H9 (cell line): ENCODE measurements at regions not wholly inside any gene's neighbourhood (a gene's known extent, or its start where the extent isn't known, plus 50 kb on each side); places are given as distances from the start of the nearest gene placed in this dataset.

Experiments
- DNase-seq: peaks from one replicate; pipeline ENCODE4 v3.0.0-alpha.2; 2017
- H2AFZ ChIP-seq: one replicate; pipeline ENCODE4 v1.6.1; 2013; ENCODE audit warnings: mild to moderate bottlenecking, low read length, control low read depth, moderate library complexity
- H2AK5ac ChIP-seq: 2 replicates; pipeline ENCODE4 v1.6.1; 2013; ENCODE audit warnings: low read length, control low read depth, mixed read lengths; ENCODE audit not compliant: insufficient read length
- H2BK120ac ChIP-seq: one replicate; pipeline ENCODE4 v1.6.1; 2013; ENCODE audit warnings: low read depth, mild to moderate bottlenecking, low read length, control low read depth, inconsistent platforms; ENCODE audit not compliant: poor library complexity, severe bottlenecking
- H2BK12ac ChIP-seq: 2 replicates; pipeline ENCODE4 v1.6.1; 2013; ENCODE audit warnings: low read length, control low read depth, mixed read lengths, low read depth; ENCODE audit not compliant: insufficient read length
- H2BK15ac ChIP-seq: 2 replicates; pipeline ENCODE4 v1.6.1; 2013; ENCODE audit warnings: low read depth, low read length, control low read depth
- H2BK20ac ChIP-seq: one replicate; pipeline ENCODE4 v1.6.1; 2013; ENCODE audit warnings: low read depth, mild to moderate bottlenecking, low read length, control low read depth, inconsistent platforms; ENCODE audit not compliant: poor library complexity, severe bottlenecking
- H2BK5ac ChIP-seq: 2 replicates; pipeline ENCODE4 v1.6.1; 2013; ENCODE audit warnings: low read length, control low read depth, mixed read lengths; ENCODE audit not compliant: insufficient read length
- H3K14ac ChIP-seq: 2 replicates; pipeline ENCODE4 v1.6.1; 2013; ENCODE audit warnings: low read length, control low read depth; ENCODE audit not compliant: insufficient read depth
- H3K18ac ChIP-seq: 2 replicates; pipeline ENCODE4 v1.6.1; 2013; ENCODE audit warnings: low read depth, mild to moderate bottlenecking, mixed read lengths, low read length, control low read depth; ENCODE audit not compliant: insufficient read length
- H3K23ac ChIP-seq: 2 replicates; pipeline ENCODE4 v1.6.1; 2013; ENCODE audit warnings: low read length, control low read depth, mixed read lengths, low read depth; ENCODE audit not compliant: insufficient read length
- H3K23me2 ChIP-seq: 2 replicates; pipeline ENCODE4 v1.6.1; 2013; ENCODE audit warnings: low read depth, mild to moderate bottlenecking, mixed read lengths, low read length, control low read depth; ENCODE audit not compliant: insufficient read length, poor library complexity, severe bottlenecking
- H3K27ac ChIP-seq: 2 replicates; pipeline ENCODE4 v1.5.1; 2013; ENCODE audit warnings: low read length, control low read depth, mixed read lengths, low read depth; ENCODE audit not compliant: insufficient read length
- H3K27me3 ChIP-seq: 2 replicates; pipeline ENCODE4 v1.6.1; 2013; ENCODE audit warnings: low read length, control low read depth, inconsistent platforms; ENCODE audit not compliant: insufficient read depth
- H3K4ac ChIP-seq: 2 replicates; pipeline ENCODE4 v1.6.1; 2013; ENCODE audit warnings: low read depth, mild to moderate bottlenecking, control low read depth, inconsistent platforms, low read length, moderate library complexity
- H3K4me1 ChIP-seq: 2 replicates; pipeline ENCODE4 v1.6.1; 2013; ENCODE audit warnings: low read length, control low read depth, inconsistent platforms; ENCODE audit not compliant: insufficient read depth
- H3K4me2 ChIP-seq: 2 replicates; pipeline ENCODE4 v1.6.1; 2013; ENCODE audit warnings: low read length, control low read depth, mixed read lengths; ENCODE audit not compliant: insufficient read length, insufficient read depth
- H3K56ac ChIP-seq: 2 replicates; pipeline ENCODE4 v1.6.1; 2013; ENCODE audit warnings: low read depth, mild to moderate bottlenecking, mixed read lengths, low read length, control low read depth; ENCODE audit not compliant: insufficient read length
- H3K79me1 ChIP-seq: 2 replicates; pipeline ENCODE4 v1.6.1; 2013; ENCODE audit warnings: low read depth, mild to moderate bottlenecking, moderate library complexity, low read length, control low read depth, inconsistent platforms; ENCODE audit not compliant: insufficient read depth, poor library complexity, severe bottlenecking
- H3K79me2 ChIP-seq: 2 replicates; pipeline ENCODE4 v1.6.1; 2013; ENCODE audit warnings: low read length, control low read depth, inconsistent platforms; ENCODE audit not compliant: insufficient read depth
- H3K9ac ChIP-seq: 2 replicates; pipeline ENCODE4 v1.6.1; 2013; ENCODE audit warnings: low read length, control low read depth, mixed read lengths; ENCODE audit not compliant: insufficient read length; ENCODE audit errors: extremely low read depth
- H3K9me3 ChIP-seq: one replicate; pipeline ENCODE4 v1.6.1; 2013; ENCODE audit warnings: low read depth, low read length, inconsistent platforms; ENCODE audit not compliant: control insufficient read depth
- H3T11ph ChIP-seq: one replicate; pipeline ENCODE4 v1.6.1; 2013; ENCODE audit warnings: mild to moderate bottlenecking, low read length, control low read depth, inconsistent platforms
- H4K20me1 ChIP-seq: one replicate; pipeline ENCODE4 v1.6.1; 2013; ENCODE audit not compliant: control insufficient read depth, insufficient read length, insufficient read depth
- H4K5ac ChIP-seq: 2 replicates; pipeline ENCODE4 v1.6.1; 2013; ENCODE audit warnings: low read depth, mild to moderate bottlenecking, mixed read lengths, low read length, control low read depth; ENCODE audit not compliant: insufficient read length
- H4K8ac ChIP-seq: replicated peaks from 2 replicates; pipeline ENCODE4 v1.6.1; 2013; ENCODE audit warnings: low read length, control low read depth, mixed read lengths, low read depth; ENCODE audit not compliant: insufficient read length
- H4K91ac ChIP-seq: 2 replicates; pipeline ENCODE4 v1.6.1; 2013; ENCODE audit warnings: low read depth, mild to moderate bottlenecking, moderate library complexity, mixed read lengths, low read length, control low read depth; ENCODE audit not compliant: insufficient read length
- H3K27ac Mint-ChIP-seq, 3 experiments: 2 replicates in 2 of 3; 3 replicates in 1 of 3; pipeline ENCODE4 v1.8.0; 2020 to 2021; ENCODE audit warnings: mixed read lengths in 3 of 3, mild to moderate bottlenecking in 1 of 3, moderate library complexity in 1 of 3
- H3K27me3 Mint-ChIP-seq: 2 replicates; pipeline ENCODE4 v1.8.0; 2021; ENCODE audit warnings: low read depth, mild to moderate bottlenecking, moderate library complexity, mixed read lengths
- H3K36me3 Mint-ChIP-seq, 3 experiments: 2 replicates in 2 of 3; 3 replicates in 1 of 3; pipeline ENCODE4 v1.8.0; 2020 to 2021; ENCODE audit warnings: low read depth in 3 of 3, mixed read lengths in 3 of 3; ENCODE audit not compliant: insufficient read depth in 1 of 3
- H3K4me1 Mint-ChIP-seq, 2 experiments: 2 replicates each; pipeline ENCODE4 v1.8.0; 2020; ENCODE audit warnings: mixed read lengths in 2 of 2
- H3K4me3 Mint-ChIP-seq, 2 experiments: 2 replicates in 1 of 2; 3 replicates in 1 of 2; pipeline ENCODE4 v1.8.0; 2020 to 2021; ENCODE audit warnings: mild to moderate bottlenecking in 2 of 2, mixed read lengths in 2 of 2, moderate library complexity in 1 of 2
- H3K9me3 Mint-ChIP-seq, 2 experiments: 2 replicates in 1 of 2; 3 replicates in 1 of 2; pipeline ENCODE4 v1.8.0; 2020; ENCODE audit warnings: mild to moderate bottlenecking in 2 of 2, mixed read lengths in 2 of 2, moderate library complexity in 1 of 2
- WGBS: extraction: QIAGEN DNeasy Blood & Tissue Kit; methylation state at CpG from one replicate; pipeline ENCODE4 v1.1.7; 2013; ENCODE audit warnings: missing lambda C conversion rate, low lambda C conversion rate, mixed read lengths; ENCODE audit not compliant: insufficient read length; ENCODE audit errors: extremely low coverage; 5-methylcytosine and 5-hydroxymethylcytosine counted together
- TF ChIP-seq, protein P1 (sequence below): fragments of 200-600 bp; sonication (generic); conservative IDR thresholded peaks from 3 replicates; pipeline ENCODE4 v1.8.0; 2021; ENCODE audit warnings: antibody characterized with exemption, mild to moderate bottlenecking

DNA sequence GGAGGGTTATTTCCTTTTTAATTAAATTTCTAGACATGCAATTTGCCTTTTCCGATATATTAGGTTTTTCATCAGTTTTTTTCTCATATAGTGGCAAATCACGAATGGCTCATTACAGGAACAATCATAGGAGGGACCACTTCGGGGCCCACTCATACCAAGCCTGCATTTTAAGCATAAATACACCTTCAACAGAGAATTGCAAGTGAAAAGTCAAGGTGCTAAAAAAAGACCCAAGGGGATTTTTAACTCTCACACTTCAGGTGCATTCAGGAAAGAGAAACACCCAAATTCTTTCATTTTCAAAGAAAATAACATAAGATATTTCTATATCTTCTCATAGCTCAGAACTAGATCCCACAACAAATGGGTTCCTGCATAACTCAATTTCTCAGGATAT is 979.6 kb upstream of the NR2F2 start:
- H2BK15ac ChIP-seq: no peak overlapping the region
- Mint-ChIP-seq H3K4me3 (no peak overlapping the region), H3K36me3 (no peaks in the 10 kb centered on the region), H3K9me3 (no peaks in the 10 kb centered on the region), H3K27ac (no peak overlapping the region), H3K27me3 (no peaks in the 10 kb centered on the region), H3K4me1 (peaks cover 0 to 9% of the 10 kb centered on the region in 2 experiments; a peak in 2 of 4 replicates)
- H3K14ac ChIP-seq: no peak overlapping the region
- no peak overlapping the region for H3K23ac ChIP-seq
- H4K5ac ChIP-seq: no peak overlapping the region
- H2AFZ ChIP-seq: no peak overlapping the region
- no peak overlapping the region for H3K4ac ChIP-seq
- H2BK5ac ChIP-seq: no peak overlapping the region
- no peaks in the 10 kb centered on the region for H3K9me3 ChIP-seq
- H4K91ac ChIP-seq: no peak overlapping the region
- no peak overlapping the region for H3K18ac ChIP-seq
- no peaks in the 10 kb centered on the region; the same call in 1 of the 2 replicates for H3K4me1 ChIP-seq
- H3K23me2 ChIP-seq: no peaks in the 10 kb centered on the region
- DNase-seq: no peak
- no CpG with 5 or more reads among the region's 3 CpGs for WGBS
- H3T11ph ChIP-seq: no peak overlapping the region
- H4K20me1 ChIP-seq: no peaks in the 10 kb centered on the region
- TF ChIP-seq, protein P1, sequence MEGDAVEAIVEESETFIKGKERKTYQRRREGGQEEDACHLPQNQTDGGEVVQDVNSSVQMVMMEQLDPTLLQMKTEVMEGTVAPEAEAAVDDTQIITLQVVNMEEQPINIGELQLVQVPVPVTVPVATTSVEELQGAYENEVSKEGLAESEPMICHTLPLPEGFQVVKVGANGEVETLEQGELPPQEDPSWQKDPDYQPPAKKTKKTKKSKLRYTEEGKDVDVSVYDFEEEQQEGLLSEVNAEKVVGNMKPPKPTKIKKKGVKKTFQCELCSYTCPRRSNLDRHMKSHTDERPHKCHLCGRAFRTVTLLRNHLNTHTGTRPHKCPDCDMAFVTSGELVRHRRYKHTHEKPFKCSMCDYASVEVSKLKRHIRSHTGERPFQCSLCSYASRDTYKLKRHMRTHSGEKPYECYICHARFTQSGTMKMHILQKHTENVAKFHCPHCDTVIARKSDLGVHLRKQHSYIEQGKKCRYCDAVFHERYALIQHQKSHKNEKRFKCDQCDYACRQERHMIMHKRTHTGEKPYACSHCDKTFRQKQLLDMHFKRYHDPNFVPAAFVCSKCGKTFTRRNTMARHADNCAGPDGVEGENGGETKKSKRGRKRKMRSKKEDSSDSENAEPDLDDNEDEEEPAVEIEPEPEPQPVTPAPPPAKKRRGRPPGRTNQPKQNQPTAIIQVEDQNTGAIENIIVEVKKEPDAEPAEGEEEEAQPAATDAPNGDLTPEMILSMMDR: no peak
- no peak overlapping the region for H3K4me2 ChIP-seq
- H2BK120ac ChIP-seq: no peak overlapping the region
- no peak overlapping the region for H2BK20ac ChIP-seq
- H3K9ac ChIP-seq: no peak overlapping the region
- H3K27ac ChIP-seq: no peak overlapping the region
- no peaks in the 10 kb centered on the region for H3K79me1 ChIP-seq
- no peaks in the 10 kb centered on the region for H3K79me2 ChIP-seq
- H3K56ac ChIP-seq: no peak overlapping the region
- H2AK5ac ChIP-seq: no peak overlapping the region
- no peak overlapping the region for H2BK12ac ChIP-seq
- no peak overlapping the region for H4K8ac ChIP-seq
- H3K27me3 ChIP-seq: no peaks in the 10 kb centered on the region
